GM19452 (cell line): ENCODE measurements at regions not wholly inside any gene's neighbourhood (a gene's known extent, or its start where the extent isn't known, plus 50 kb on each side); places are given as distances from the start of the nearest gene placed in this dataset.
"Not testable (repeated sequence)": the region's sequence is repeated elsewhere in the genome, so short reads cannot be mapped to it uniquely, and the experiment has no call there.

Experiments
- ATAC-seq: cut with Tn5 transposase; IDR thresholded peaks from one replicate; pipeline ENCODE4 v1.9.1; 2021; ENCODE audit not compliant: unreplicated experiment

GRCh38 chr14:71619472-71619871 lies 312.8 kb upstream of the RGS6 start:
- no peak for ATAC-seq

DNA sequence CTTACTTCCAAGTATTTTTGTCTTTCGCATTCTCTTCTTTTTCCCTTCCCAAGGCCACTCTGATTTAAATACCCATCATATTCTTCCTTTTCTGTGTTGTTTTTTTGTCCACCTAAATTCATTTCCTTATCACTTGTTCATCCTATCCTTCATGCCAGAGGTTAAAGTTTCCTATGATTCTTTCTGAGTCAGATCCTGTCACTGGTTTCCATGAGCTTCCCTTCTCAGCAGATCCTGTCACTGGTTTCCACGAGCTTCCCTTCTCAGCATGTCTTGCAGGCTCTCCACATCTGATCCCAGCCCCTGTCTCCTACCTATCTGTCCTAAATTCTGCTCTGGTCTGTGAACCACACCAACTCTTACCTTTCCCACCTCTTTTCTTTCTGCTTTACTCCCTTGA lies 311.8 kb upstream of the RGS6 start:
- no peak for ATAC-seq

GRCh38 chr14:71621276-71621675 lies 311.0 kb upstream of the RGS6 start:
- no peak for ATAC-seq

DNA sequence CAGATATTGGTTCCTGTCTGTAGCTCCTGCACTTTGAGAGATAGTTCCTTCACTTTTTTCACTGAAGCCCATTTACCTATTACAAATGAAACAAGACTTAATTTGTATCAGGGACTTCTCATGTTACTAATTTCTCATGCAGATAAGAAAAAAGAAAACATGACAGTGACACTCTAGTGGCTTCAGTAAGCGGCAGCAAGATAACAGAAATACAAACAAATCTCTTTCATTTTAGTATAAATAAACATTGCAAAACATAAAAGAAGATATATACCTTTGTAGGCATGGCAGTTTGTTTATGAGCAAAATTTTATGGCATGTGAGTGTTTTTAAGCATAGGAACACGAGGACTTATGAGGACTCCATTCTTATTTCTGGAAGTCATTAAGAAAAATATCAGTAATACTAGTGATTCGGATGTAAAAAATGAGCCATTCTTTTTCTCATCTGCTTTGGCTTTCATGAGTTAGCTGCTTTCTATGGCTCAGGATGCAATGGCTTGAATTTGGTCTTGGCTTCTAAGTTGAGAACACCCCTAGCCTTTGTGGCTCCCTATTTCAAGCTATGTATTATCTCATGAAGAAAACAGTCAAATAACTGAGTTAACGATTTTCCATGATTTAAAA lies 310.1 kb upstream of the RGS6 start:
- ATAC-seq: no peak

GRCh38 chr14:71623939-71624338 lies 308.3 kb upstream of the RGS6 start:
- no peak for ATAC-seq

DNA sequence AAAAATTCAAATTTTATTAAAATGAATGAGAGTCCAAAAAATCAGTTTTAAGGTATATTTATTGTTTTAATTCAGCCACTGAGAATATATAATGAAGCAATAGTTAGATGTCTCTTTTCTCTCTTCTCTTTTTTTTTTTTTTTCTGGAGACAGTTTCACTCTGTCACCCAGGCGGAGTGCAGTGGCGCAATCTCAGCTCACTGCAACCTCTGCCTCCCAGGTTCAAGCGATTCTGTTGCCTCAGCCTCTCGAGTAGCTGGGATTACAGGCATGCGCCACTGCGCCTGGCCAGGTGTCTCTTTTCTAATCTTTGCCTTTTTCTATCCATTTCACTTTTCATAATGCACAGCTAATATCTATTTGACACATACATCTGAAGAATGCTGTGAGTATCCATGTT lies 307.1 kb upstream of the RGS6 start:
- ATAC-seq: no peak

DNA sequence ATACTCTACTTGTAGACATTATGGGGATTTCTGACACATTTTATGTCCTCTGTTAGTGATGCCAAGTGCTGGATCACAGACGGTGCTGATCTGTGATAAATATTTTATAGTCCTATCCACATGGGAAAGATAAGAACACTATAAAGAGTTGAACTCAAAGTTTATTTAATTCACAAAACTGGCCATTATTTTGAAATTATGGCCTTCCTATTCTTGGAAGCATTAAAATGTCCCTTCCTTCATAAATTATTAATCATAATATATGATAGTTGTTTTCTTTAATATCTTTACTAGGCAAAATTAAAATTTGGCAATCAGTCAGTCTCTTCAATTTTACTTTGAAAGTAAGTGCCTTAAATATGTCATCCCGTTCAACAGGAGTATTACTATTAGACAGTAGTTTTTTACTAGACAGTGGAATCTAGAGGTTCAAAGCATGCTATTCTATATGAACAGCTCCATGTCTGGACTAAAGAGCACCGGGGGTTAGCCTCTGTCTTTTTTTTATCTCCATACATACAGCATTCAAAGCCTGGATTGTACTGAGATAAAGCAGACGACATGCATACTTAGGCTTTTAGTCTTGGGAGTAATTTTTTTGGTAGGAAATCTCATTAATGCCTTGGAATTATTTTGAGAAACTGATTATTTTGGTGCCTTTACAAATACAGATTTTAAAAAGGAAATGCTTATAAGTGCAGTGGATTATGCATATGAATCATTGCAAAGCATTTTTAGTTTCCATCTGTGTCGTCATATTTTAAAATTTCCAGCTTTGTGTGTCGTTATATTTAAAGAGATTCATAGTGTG lies 306.1 kb upstream of the RGS6 start:
- no peak for ATAC-seq

GRCh38 chr14:71628433-71628832 lies 303.8 kb upstream of the RGS6 start:
- no peak for ATAC-seq

- ATAC-seq: no peak
Observed at GRCh38 chr14:71629250-71629649, 303.0 kb upstream of the RGS6 start.

DNA sequence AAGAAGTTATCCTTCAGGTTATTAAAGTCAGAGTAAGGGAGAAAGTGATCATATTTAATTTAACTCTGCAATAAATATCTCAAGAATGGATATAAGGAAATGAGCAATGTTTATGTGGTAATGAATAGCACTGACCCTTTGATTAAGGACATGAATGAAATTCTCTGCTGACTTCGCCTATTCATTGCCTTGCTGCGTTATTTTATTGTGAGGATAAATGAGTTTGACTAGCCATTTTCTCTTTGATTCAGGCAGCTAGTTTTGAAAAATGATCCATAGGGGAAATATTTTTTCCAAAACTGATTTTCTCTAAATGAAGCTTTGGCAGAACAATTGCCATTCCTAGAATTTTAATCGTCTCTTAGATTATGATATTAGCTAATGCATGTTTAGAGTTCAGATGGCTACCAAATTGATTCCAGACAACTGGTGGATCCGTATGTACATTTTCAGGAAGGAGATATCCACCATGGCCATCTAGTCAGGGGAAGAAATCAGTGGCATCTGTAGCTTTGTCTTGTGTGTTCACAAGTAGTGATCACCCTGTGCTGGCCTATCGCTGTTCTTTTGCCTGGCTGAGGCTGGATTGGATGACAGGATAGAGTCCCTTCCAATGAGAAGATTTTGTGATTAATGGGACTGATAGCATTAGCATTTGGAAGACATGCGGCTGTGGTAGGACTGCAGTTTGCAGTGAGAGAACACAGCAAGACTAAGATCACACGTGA lies 302.3 kb upstream of the RGS6 start:
- no peak for ATAC-seq

DNA sequence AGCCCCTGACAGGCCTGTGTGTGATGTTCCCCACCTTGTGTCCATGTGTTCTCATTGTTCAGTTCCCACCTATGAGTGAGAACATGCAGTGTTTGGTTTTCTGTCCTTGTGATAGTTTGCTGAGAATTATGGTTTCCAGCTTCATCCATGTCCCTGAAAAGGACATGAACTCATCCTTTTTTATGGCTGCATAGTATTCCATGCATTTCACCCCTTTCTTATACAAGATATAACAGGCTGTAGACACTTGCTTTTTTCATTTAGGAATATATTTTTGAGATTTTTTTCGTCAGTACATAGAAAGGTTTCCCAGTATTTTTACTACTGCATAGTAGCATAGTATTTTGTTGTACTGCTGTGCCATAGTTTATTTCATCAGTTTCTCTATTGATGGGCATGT lies 301.2 kb upstream of the RGS6 start:
- ATAC-seq: not testable (repeated sequence)

DNA sequence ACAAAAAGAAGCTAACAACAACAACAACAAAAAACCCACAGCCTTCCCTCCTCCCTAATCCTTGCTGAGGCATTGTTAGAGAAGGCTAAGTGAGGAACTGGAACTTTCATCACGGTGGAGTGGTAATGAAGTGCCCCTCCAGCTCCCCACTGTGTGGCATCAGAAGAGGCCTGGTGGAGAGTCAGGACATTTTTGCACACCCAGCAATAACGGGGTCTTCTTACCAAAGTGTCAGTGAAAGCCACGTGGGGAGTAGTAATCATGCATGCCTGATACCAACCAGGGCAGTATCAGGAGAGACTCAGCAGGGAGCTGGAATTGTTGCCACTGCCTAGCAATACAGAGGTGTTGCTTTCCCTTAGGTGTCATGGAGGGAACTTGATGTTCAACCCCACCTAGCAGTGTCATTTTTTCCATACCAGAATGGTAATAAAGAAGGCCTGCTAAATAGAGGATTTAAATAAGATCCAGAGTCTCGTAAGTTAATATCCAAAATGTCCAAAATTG lies 299.7 kb upstream of the RGS6 start:
- no peak for ATAC-seq

DNA sequence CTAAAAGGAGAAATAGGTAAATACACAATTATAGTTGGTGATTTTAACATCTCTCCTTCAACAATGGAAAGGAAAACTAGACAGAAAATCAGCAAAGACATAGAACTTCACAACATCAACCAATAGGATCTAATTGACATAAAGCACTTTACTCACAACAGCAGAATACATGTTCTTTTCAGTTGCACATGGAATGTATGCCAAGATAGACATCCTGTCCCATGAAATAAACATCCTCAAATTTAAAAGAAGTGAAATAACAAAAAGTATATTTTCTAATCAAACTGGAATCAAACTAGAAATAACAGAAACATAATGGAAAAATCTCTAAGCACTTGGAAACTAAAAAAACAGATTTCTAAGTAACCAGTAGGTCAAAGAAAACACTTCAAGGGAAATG lies 296.2 kb upstream of the RGS6 start:
- ATAC-seq: no peak

- ATAC-seq: no peak
Observed at GRCh38 chr14:71636820-71637471, 295.3 kb upstream of the RGS6 start.

- no peak for ATAC-seq
Observed at GRCh38 chr14:71638523-71639196, 293.6 kb upstream of the RGS6 start.

GRCh38 chr14:71642715-71643114 lies 289.5 kb upstream of the RGS6 start:
- ATAC-seq: no peak

DNA sequence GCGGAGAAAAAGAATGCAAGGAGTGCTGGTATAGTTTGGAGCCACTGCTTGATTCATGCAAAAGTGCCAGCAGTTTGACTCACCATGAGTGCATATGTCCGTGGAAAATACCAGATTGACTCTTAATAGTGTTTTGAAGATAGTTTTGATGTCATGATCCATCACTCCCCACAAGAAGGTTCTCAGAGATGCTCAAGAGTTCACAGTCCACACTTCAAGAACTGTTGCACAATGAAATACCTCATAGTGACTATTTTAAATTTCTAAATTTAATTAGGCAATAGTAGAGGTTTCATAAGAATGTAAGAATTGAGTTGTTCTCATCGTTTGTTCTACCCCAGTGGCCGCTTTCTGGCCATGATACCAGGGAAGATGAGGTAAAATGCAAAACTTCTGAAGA lies 286.6 kb upstream of the RGS6 start:
- ATAC-seq: no peak

DNA sequence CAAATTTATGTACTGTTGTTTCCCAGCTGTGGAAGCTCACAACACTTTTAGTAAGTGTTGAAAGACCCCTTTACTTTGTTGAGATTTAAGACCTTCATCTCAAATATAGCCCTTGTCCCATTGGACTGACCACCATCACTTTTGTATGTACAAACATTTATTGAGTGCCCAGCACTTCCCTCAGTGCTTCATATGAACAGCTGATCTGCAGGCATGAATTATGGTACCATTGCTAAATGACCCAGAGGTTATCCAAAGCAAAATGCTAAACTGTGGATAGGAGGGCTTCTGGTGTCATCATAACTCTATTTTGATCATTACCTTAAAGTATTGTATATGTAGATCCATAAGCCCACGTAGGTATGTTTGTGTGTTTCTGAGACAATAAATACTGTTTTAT lies 285.7 kb upstream of the RGS6 start:
- no peak for ATAC-seq

DNA sequence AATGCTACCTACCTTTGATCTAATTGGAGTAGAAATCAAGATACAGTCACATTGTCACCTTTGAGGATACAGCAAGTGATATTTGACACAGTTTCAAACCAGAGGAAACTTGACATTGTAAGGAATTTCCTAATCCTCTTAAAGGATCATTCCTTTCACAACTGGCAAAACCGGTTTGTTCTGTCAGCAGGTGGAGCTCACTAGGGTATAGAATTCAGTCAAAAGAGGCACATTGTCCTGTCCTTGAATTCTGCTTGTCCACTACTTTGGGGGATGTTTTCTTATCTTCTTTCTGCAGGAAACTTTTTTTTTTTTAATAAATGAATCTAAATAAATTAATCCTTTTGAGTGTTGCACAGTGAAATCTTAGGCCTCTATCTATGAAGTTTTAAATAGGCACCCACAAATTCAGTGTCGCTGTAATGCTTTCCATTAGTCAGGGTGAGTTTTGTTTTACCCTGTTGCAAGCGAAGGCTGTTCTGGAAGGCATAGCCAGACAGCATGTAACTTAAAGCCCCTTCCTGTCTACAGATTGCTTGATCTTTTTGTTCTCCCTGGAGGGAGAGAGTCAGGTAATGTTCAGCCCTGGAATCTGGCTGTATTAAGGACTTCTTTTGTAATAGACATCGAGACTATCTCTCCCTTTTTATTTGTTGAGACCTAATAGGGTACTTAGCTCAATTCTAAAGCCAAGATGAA lies 285.0 kb upstream of the RGS6 start:
- no peak for ATAC-seq

DNA sequence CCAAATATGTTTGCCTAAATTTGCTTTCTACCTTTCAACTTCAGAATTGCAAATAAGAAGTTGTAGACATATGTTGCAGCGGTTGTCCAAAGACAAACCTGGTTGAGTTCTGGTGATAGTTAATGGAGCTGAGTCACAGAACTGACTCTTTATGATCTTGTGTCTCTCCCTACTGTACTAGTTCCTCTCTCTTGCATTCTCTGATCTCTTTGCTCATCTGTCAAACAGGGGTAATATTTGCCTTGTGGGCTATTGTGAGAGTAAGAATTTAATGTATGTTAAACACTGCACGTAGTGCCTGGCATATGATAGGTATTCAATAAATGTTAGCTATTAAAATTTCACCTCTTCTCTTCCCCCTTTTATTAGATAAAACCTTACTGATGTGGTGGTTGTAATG lies 283.5 kb upstream of the RGS6 start:
- ATAC-seq: no peak
